Neural progenitor cell (in vitro differentiated cells): ENCODE measurements at regions not wholly inside any gene's neighbourhood (a gene's known extent, or its start where the extent isn't known, plus 50 kb on each side); places are given as distances from the start of the nearest gene placed in this dataset.

Experiments
- CTCF ChIP-seq: fragments of 200-600 bp; sonication (generic); IDR thresholded peaks from 2 replicates; pipeline ENCODE4 v1.5.1; 2017; ENCODE audit warnings: antibody characterized with exemption, mild to moderate bottlenecking
- EZH2 ChIP-seq: fragments of 200-600 bp; sonication (generic); IDR thresholded peaks from 2 replicates; pipeline ENCODE4 v1.6.1; 2017; ENCODE audit warnings: antibody characterized with exemption, mild to moderate bottlenecking, moderate library complexity
- EZH2phosphoT487 ChIP-seq: fragments of 200-600 bp; sonication (generic); IDR thresholded peaks from 2 replicates; pipeline ENCODE4 v1.6.1; 2017; ENCODE audit warnings: antibody characterized with exemption

GRCh38 chr7:15836041-15836440, 149.6 kb upstream of the MEOX2 start:
- TF ChIP-seq CTCF (no peak), EZH2phosphoT487 (no peak), EZH2 (no peak)
